ENCODE measurements at regions not wholly inside any gene's neighbourhood (a gene's known extent, or its start where the extent isn't known, plus 50 kb on each side); places are given as distances from the start of the nearest gene placed in this dataset.

DNA sequence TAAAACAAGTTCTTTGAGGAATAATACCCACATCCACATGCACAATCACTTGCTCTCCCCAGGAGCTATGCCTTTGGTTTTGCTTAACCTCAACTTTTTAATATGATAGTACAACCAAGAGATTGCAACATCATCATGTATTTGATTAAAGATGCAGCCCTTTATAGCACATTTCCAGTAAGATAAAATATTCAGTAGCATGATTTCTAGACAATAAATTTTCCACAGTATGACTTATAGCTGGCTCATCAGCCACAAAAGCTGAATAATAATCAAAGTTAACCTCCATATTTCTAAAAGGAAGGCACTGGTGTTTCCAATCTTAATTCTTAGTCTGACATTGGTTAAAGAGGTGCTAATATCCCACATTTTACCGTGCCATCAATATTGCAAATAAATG, 622.5 kb downstream of the TBL1XR1 start:
- POLR2A ChIA-PET: no interaction called here
- WGBS (ENCODE audit: low lambda C conversion rate): 28% methylated on average over 1 of the region's 1 CpG
- H3K36me3 ChIP-seq (replicated peaks in 1 of 2; ENCODE audit: control insufficient read depth in 1 of 2, insufficient read depth in 2 of 2, low read length in 1 of 2): no peaks in the 10 kb centered on the region
- H3F3A ChIP-seq (replicated peaks; ENCODE audit: insufficient read depth): no peaks in the 10 kb centered on the region
- DNase-seq: no peak
- no peaks in the 10 kb centered on the region for H3K4me1 ChIP-seq (ENCODE audit: control insufficient read depth in 1 of 2, insufficient read depth in 2 of 2, low read depth in 1 of 2, low read length in 1 of 2)
- no peaks in the 10 kb centered on the region for H4K20me1 ChIP-seq (ENCODE audit: insufficient read depth)
- H3K9me2 ChIP-seq: no peaks in the 10 kb centered on the region
- CTCF ChIA-PET: no interaction called here
- H3K4me3 ChIP-seq (ENCODE audit: low read depth in 2 of 2, low read length in 1 of 2): no peak overlapping the region
- no peak overlapping the region for H3K9ac ChIP-seq
- no peak overlapping the region for H3K4me2 ChIP-seq
- no peak for TF ChIP-seq FOXJ3 (CRISPR knock-in tag; IDR thresholded peaks at IDR 0.05)
- no peak for TF ChIP-seq TAF1 (IDR thresholded peaks at IDR 0.05; ENCODE audit: borderline replicate concordance, low read depth, low read length)
- TF ChIP-seq ELF1 (IDR thresholded peaks at IDR 0.05): no peak
- no peak for TF ChIP-seq POLR2AphosphoS5 (IDR thresholded peaks at IDR 0.05; ENCODE audit: low read depth, low read length)
- no peak for TF ChIP-seq RFX5 (IDR thresholded peaks at IDR 0.05; ENCODE audit: low read length)
- TF ChIP-seq, protein P1, sequence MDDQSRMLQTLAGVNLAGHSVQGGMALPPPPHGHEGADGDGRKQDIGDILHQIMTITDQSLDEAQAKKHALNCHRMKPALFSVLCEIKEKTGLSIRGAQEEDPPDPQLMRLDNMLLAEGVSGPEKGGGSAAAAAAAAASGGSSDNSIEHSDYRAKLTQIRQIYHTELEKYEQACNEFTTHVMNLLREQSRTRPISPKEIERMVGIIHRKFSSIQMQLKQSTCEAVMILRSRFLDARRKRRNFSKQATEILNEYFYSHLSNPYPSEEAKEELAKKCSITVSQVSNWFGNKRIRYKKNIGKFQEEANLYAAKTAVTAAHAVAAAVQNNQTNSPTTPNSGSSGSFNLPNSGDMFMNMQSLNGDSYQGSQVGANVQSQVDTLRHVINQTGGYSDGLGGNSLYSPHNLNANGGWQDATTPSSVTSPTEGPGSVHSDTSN (IDR thresholded peaks at IDR 0.05): no peak
- TF ChIP-seq SIN3A (IDR thresholded peaks at IDR 0.05; ENCODE audit: borderline replicate concordance, low read depth, low read length): no peak
- TF ChIP-seq GATA2 (CRISPR knock-in tag; IDR thresholded peaks at IDR 0.05): no peak
- no peak for TF ChIP-seq RAD21 (IDR thresholded peaks at IDR 0.05; ENCODE audit: low read length)
- TF ChIP-seq, protein P2, sequence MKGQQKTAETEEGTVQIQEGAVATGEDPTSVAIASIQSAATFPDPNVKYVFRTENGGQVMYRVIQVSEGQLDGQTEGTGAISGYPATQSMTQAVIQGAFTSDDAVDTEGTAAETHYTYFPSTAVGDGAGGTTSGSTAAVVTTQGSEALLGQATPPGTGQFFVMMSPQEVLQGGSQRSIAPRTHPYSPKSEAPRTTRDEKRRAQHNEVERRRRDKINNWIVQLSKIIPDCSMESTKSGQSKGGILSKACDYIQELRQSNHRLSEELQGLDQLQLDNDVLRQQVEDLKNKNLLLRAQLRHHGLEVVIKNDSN (IDR thresholded peaks at IDR 0.05; ENCODE audit: borderline replicate concordance, low read depth): no peak
- no peak for TF ChIP-seq EP300 (IDR thresholded peaks at IDR 0.05; ENCODE audit: borderline replicate concordance in 1 of 2, low read depth in 1 of 2, low read length in 1 of 2)
- TF ChIP-seq RCOR1 (IDR thresholded peaks at IDR 0.05; ENCODE audit: low read length): no peak
- TF ChIP-seq, protein P3, sequence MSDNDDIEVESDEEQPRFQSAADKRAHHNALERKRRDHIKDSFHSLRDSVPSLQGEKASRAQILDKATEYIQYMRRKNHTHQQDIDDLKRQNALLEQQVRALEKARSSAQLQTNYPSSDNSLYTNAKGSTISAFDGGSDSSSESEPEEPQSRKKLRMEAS (IDR thresholded peaks at IDR 0.05; ENCODE audit: low read depth): no peak
- H3K9me3 ChIP-seq: no peaks in the 10 kb centered on the region
- H3K27me3 ChIP-seq (ENCODE audit: insufficient read depth): no peaks in the 10 kb centered on the region
- no peaks in the 10 kb centered on the region for H3K79me2 ChIP-seq (ENCODE audit: insufficient read depth)
- H2AFZ ChIP-seq (ENCODE audit: low read depth): no peak overlapping the region
- H3K27ac ChIP-seq (ENCODE audit: low read depth in 2 of 2, low read length in 1 of 2): no peak overlapping the region

DNA sequence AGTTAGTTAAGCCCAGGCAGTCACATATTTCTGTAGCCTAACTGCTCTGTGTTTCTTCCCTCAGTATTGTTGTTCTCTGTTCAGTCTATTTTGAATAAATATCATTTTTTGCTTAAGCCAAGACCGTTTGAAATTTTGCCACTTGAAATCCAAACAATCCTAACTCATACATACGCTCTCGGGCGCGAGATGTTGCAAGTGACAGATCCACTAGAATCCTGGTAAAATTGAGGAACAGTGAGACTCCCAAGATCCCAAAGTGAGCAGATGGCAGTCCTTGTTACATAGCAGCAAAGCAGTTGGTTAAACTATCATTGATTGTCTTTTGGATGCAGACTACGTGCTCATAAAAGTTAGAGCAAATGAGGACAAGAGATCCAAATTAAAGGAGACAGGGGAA, 625.4 kb downstream of the TBL1XR1 start:
- Histone ChIP-seq H3K79me2 (ENCODE audit: insufficient read depth) (no peaks in the 10 kb centered on the region), H3K36me3 (replicated peaks in 1 of 2; ENCODE audit: control insufficient read depth in 1 of 2, insufficient read depth in 2 of 2, low read length in 1 of 2) (no peaks in the 10 kb centered on the region), H3K9ac (no peak overlapping the region), H3K4me2 (no peak overlapping the region), H3K27me3 (ENCODE audit: insufficient read depth) (no peaks in the 10 kb centered on the region), H3K27ac (ENCODE audit: low read depth in 2 of 2, low read length in 1 of 2) (no peak overlapping the region), H3K9me3 (no peaks in the 10 kb centered on the region), H3K9me2 (no peaks in the 10 kb centered on the region), H3F3A (replicated peaks; ENCODE audit: insufficient read depth) (no peaks in the 10 kb centered on the region), H3K4me1 (ENCODE audit: control insufficient read depth in 1 of 2, insufficient read depth in 2 of 2, low read depth in 1 of 2, low read length in 1 of 2) (no peaks in the 10 kb centered on the region), H4K20me1 (ENCODE audit: insufficient read depth) (no peaks in the 10 kb centered on the region), H2AFZ (ENCODE audit: low read depth) (no peak overlapping the region), H3K4me3 (ENCODE audit: low read depth in 2 of 2, low read length in 1 of 2) (no peak overlapping the region)
- no peak for DNase-seq
- 75% methylated on average over 6 of the region's 6 CpGs for WGBS (ENCODE audit: low lambda C conversion rate)
- ChIA-PET POLR2A (no interaction called here), CTCF (no interaction called here)
- TF ChIP-seq JUND (IDR thresholded peaks at IDR 0.05): no peak
- TF ChIP-seq, protein P4, sequence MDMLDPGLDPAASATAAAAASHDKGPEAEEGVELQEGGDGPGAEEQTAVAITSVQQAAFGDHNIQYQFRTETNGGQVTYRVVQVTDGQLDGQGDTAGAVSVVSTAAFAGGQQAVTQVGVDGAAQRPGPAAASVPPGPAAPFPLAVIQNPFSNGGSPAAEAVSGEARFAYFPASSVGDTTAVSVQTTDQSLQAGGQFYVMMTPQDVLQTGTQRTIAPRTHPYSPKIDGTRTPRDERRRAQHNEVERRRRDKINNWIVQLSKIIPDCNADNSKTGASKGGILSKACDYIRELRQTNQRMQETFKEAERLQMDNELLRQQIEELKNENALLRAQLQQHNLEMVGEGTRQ (IDR thresholded peaks at IDR 0.05; ENCODE audit: borderline replicate concordance, low read depth, low read length): no peak
- TF ChIP-seq, protein P3 (IDR thresholded peaks at IDR 0.05; ENCODE audit: low read depth): no peak
- TF ChIP-seq EZH2phosphoT487 (IDR thresholded peaks at IDR 0.05; ENCODE audit: borderline replicate concordance, low read depth): no peak
- TF ChIP-seq, protein P5, sequence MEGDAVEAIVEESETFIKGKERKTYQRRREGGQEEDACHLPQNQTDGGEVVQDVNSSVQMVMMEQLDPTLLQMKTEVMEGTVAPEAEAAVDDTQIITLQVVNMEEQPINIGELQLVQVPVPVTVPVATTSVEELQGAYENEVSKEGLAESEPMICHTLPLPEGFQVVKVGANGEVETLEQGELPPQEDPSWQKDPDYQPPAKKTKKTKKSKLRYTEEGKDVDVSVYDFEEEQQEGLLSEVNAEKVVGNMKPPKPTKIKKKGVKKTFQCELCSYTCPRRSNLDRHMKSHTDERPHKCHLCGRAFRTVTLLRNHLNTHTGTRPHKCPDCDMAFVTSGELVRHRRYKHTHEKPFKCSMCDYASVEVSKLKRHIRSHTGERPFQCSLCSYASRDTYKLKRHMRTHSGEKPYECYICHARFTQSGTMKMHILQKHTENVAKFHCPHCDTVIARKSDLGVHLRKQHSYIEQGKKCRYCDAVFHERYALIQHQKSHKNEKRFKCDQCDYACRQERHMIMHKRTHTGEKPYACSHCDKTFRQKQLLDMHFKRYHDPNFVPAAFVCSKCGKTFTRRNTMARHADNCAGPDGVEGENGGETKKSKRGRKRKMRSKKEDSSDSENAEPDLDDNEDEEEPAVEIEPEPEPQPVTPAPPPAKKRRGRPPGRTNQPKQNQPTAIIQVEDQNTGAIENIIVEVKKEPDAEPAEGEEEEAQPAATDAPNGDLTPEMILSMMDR (IDR thresholded peaks at IDR 0.05): no peak
- TF ChIP-seq GATA2 (CRISPR knock-in tag; IDR thresholded peaks at IDR 0.05): no peak
- TF ChIP-seq CHD2 (IDR thresholded peaks at IDR 0.05; ENCODE audit: low read length, partially characterized antibody): no peak
- TF ChIP-seq RFX5 (IDR thresholded peaks at IDR 0.05; ENCODE audit: low read length): no peak
- no peak for TF ChIP-seq FOSL2 (IDR thresholded peaks at IDR 0.05; ENCODE audit: borderline replicate concordance, low read depth)
- no peak for TF ChIP-seq FOXM1 (IDR thresholded peaks at IDR 0.05; ENCODE audit: low read depth)
- TF ChIP-seq RCOR1 (IDR thresholded peaks at IDR 0.05; ENCODE audit: low read length): no peak
- no peak for TF ChIP-seq RXRA (IDR thresholded peaks at IDR 0.05; ENCODE audit: borderline replicate concordance, low read depth)

Data from SK-N-SH (cell line).